GM12878 (cell line): ENCODE measurements at regions not wholly inside any gene's neighbourhood (a gene's known extent, or its start where the extent isn't known, plus 50 kb on each side); places are given as distances from the start of the nearest gene placed in this dataset.

Experiments used
- ATAC-seq: fragments of 200-7000 bp; cut with Tn5 transposase; 3 replicates; pipeline ENCODE4 v1.9.1; 2020; ENCODE audit warnings: mild to moderate bottlenecking, moderate library complexity
- BruUV-seq: library from RNA; stranded (reverse); fragments of 400-500 nt; replicated peaks from 2 replicates; lab custom pipeline; 2021; lab: Mats Ljungman, UMichigan
- CTCF ChIA-PET: fragments of 300-600 bp; sonication (Branson Sonifier 250); formaldehyde crosslinking; extraction: SDS; loops from one replicate; lab custom pipeline; 2021; ENCODE audit warnings: inconsistent platforms; lab: Yijun Ruan, JAX
- POLR2A ChIA-PET: fragments of 350-600 bp; formaldehyde crosslinking; extraction: SDS; loops from one replicate; lab custom pipeline; 2021; ENCODE audit warnings: inconsistent platforms; lab: Charles Lee
- RAD21 ChIA-PET: fragments of 300-600 bp; sonication (Branson Sonifier 250); formaldehyde crosslinking; loops from one replicate; lab custom pipeline; 2023; ENCODE audit warnings: antibody characterized with exemption; ENCODE audit not compliant: unreplicated experiment; lab: Charles Lee
- SMC1A ChIA-PET: fragments of 300-600 bp; sonication (Branson Sonifier 250); formaldehyde crosslinking; loops from one replicate; lab custom pipeline; 2023; ENCODE audit not compliant: unreplicated experiment, uncharacterized antibody; lab: Charles Lee
- DNase-seq: peaks from one replicate; pipeline ENCODE4 v3.0.0-alpha.2; 2011; ENCODE audit warnings: low read depth, low spot score
- FAIRE-seq: peaks from 3 replicates; lab custom pipeline; 2011; peaks lifted over from hg19 to GRCh38; lab: Jason Lieb, UNC
- H2AFZ ChIP-seq: 2 replicates; pipeline ENCODE4 v1.6.0; 2011; ENCODE audit warnings: low read depth, low read length, control low read depth; ENCODE audit not compliant: control insufficient read depth
- H3K27ac ChIP-seq: 2 replicates; pipeline ENCODE4 v1.5.1; 2011; ENCODE audit warnings: control low read depth; ENCODE audit not compliant: control insufficient read depth, insufficient read depth
- H3K27me3 ChIP-seq, 2 experiments: replicated peaks in 1 of 2; 2 replicates each; pipeline versions ENCODE4 v1.6.0 to v1.6.1; 2011; ENCODE audit warnings: low read length in 1 of 2; ENCODE audit not compliant: control insufficient read depth in 2 of 2, insufficient read depth in 2 of 2
- H3K36me3 ChIP-seq, 2 experiments: 2 replicates each; pipeline ENCODE4 v1.5.1; 2011; ENCODE audit warnings: low read length in 1 of 2; ENCODE audit not compliant: control insufficient read depth in 2 of 2, insufficient read depth in 2 of 2
- H3K4me1 ChIP-seq: 2 replicates; pipeline ENCODE4 v1.6.1; 2011; ENCODE audit warnings: mild to moderate bottlenecking, low read length, moderate library complexity, mixed read lengths; ENCODE audit not compliant: control insufficient read depth, insufficient read depth
- H3K4me2 ChIP-seq: 2 replicates; pipeline ENCODE4 v1.6.0; 2011; ENCODE audit warnings: control low read depth; ENCODE audit not compliant: control insufficient read depth, insufficient read depth
- H3K4me3 ChIP-seq: fragments of 200-600 bp; sonication (generic); 2 replicates; pipeline ENCODE4 v1.5.1; 2016
- H3K79me2 ChIP-seq: 2 replicates; pipeline ENCODE4 v1.6.0; 2011; ENCODE audit warnings: low read length; ENCODE audit not compliant: control insufficient read depth, insufficient read depth
- H3K9ac ChIP-seq: 2 replicates; pipeline ENCODE4 v1.8.0; 2011; ENCODE audit warnings: low read length, control low read depth, mixed read lengths; ENCODE audit not compliant: control insufficient read depth, insufficient read depth
- H3K9me3 ChIP-seq: replicated peaks from 3 replicates; pipeline ENCODE4 v1.5.1; 2011; ENCODE audit warnings: mild to moderate bottlenecking, low read length; ENCODE audit not compliant: control insufficient read depth, insufficient read depth
- H4K20me1 ChIP-seq: 2 replicates; pipeline ENCODE4 v1.6.0; 2011; ENCODE audit not compliant: control insufficient read depth, insufficient read depth
- BHLHE40 ChIP-seq, 2 experiments: fragments of 450-650 bp in 1 of 2; IDR thresholded peaks; 2 replicates each; pipeline ENCODE4 v1.6.1; 2011 to 2017; ENCODE audit warnings: low read depth in 2 of 2, borderline replicate concordance in 1 of 2, improper control_type of control experiment in 1 of 2, low read length in 1 of 2, mild to moderate bottlenecking in 1 of 2
- FOXK2 ChIP-seq: fragments of 450-650 bp; IDR thresholded peaks from 2 replicates; pipeline ENCODE4 v1.6.1; 2017; ENCODE audit warnings: mild to moderate bottlenecking, moderate library complexity
- FOXM1 ChIP-seq: IDR thresholded peaks from 2 replicates; pipeline ENCODE4 v1.6.1; 2012; ENCODE audit warnings: low read depth, mild to moderate bottlenecking, inconsistent platforms, low read length, moderate library complexity
- SMC3 ChIP-seq: IDR thresholded peaks from 2 replicates; pipeline ENCODE4 v1.6.1; 2011; ENCODE audit warnings: low read length, improper control_type of control experiment, borderline replicate concordance
- SUPT20H ChIP-seq: IDR thresholded peaks from 2 replicates; pipeline ENCODE4 v1.6.1; 2011; ENCODE audit warnings: low read depth, mild to moderate bottlenecking, low read length, moderate library complexity, borderline replicate concordance; ENCODE audit not compliant: control insufficient read depth
- ZNF217 ChIP-seq: fragments of 450-650 bp; IDR thresholded peaks from 2 replicates; pipeline ENCODE4 v1.6.1; 2017; ENCODE audit warnings: antibody characterized with exemption, mild to moderate bottlenecking
- WGBS: methylation state at CpG from one replicate; pipeline ENCODE4 v1.1.6; 2016; ENCODE audit warnings: low lambda C conversion rate; ENCODE audit not compliant: insufficient replicate concordance, insufficient coverage; ENCODE audit errors: missing lambda C conversion rate; 5-methylcytosine and 5-hydroxymethylcytosine counted together
- in situ Hi-C: fragments of 300-500 bp; cut with MboI; formaldehyde crosslinking; loops from 9 replicates; pipeline ENCODE4 v1.14.3; 2018; ENCODE audit warnings: mixed read lengths
- intact Hi-C: fragments of 100-400 bp; cut with micrococcal nuclease; formaldehyde crosslinking; loops from one replicate; pipeline ENCODE4 v1.14.2; 2022; ENCODE audit not compliant: unreplicated experiment
- TF ChIP-seq, protein P1 (sequence below): fragments of 450-650 bp; IDR thresholded peaks from 2 replicates; pipeline ENCODE4 v1.6.1; 2016; ENCODE audit warnings: mild to moderate bottlenecking, moderate library complexity, borderline replicate concordance
- TF ChIP-seq, protein P2 (sequence below): fragments of 450-650 bp; IDR thresholded peaks from 2 replicates; pipeline ENCODE4 v1.6.1; 2016; ENCODE audit warnings: mild to moderate bottlenecking

DNA sequence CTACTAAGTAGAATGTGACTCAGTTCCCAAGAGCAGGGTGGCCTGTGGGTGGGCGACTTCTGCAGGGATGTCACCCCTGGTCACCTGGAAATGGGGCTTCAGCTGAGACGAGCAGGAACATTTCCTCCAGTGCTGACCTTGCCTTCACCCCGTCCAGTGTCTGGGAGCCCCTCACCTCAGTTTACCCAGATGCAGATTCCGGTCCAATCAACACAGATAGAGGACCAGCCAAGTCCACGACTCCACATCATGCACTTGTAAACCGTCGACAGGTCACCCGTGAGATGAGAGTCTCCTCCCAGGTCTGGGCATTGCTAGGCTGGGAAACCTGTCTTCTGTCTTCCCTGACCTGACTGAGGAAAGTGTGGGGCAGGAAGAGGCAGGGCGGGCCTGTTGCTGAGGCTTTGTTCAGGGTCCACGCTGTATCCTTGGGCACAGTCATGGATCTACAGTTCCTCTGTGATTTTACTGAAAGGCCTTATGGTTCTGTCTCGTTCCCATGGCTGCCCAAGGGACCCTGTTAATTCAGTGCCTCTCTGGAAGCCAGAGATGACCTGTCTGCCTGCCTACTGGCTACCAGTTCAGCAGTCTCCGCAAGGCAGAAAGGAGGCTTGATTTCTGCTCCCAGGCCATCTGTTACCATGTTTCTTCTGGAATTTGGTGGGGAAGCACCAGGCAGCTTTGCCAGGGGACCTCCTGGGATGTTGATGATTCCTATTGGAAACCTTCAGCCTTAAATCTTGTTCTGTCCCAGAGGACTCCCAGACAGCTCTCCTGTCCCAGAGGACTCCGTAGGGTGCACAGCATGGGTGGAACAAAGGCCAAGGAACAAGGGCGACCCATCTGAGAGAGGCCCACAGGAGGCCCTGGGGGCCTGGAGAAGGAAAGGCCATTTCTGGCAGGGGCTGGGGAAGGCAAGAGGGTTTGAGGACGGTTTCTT lies 288.5 kb upstream of the RTL1 start:
- ChIA-PET CTCF (interaction anchor here (0.6 to 0.7 kb wide), 2 partner anchors 197 to 531 kb away, joined by 3 read pairs; no protein-coding TSS in a partner anchor), POLR2A (no interaction called here), SMC1A (no interaction called here), RAD21 (no interaction called here)
- Histone ChIP-seq H3K79me2 (no peaks in the 10 kb centered on the region), H3K9ac (no peak overlapping the region), H3K4me2 (no peak overlapping the region), H3K4me1 (no peaks in the 10 kb centered on the region), H3K9me3 (no peaks in the 10 kb centered on the region), H2AFZ (no peak overlapping the region), H3K4me3 (no peak overlapping the region), H3K36me3 (no peaks in the 10 kb centered on the region), H3K27me3 (no peaks in the 10 kb centered on the region), H4K20me1 (no peaks in the 10 kb centered on the region), H3K27ac (no peak overlapping the region)
- no peak for DNase-seq
- in situ Hi-C loops = no loop called here
- no TSS peak for BruUV-seq
- no peak for ATAC-seq
- TF ChIP-seq SMC3 (no peak), BHLHE40 (IDR thresholded peaks at IDR 0.05; ENCODE audit: borderline replicate concordance in 1 of 2, low read depth in 2 of 2, low read length in 1 of 2) (no peak), SUPT20H (no peak), FOXK2 (no peak), ZNF217 (no peak), FOXM1 (no peak)
- TF ChIP-seq, protein P1, sequence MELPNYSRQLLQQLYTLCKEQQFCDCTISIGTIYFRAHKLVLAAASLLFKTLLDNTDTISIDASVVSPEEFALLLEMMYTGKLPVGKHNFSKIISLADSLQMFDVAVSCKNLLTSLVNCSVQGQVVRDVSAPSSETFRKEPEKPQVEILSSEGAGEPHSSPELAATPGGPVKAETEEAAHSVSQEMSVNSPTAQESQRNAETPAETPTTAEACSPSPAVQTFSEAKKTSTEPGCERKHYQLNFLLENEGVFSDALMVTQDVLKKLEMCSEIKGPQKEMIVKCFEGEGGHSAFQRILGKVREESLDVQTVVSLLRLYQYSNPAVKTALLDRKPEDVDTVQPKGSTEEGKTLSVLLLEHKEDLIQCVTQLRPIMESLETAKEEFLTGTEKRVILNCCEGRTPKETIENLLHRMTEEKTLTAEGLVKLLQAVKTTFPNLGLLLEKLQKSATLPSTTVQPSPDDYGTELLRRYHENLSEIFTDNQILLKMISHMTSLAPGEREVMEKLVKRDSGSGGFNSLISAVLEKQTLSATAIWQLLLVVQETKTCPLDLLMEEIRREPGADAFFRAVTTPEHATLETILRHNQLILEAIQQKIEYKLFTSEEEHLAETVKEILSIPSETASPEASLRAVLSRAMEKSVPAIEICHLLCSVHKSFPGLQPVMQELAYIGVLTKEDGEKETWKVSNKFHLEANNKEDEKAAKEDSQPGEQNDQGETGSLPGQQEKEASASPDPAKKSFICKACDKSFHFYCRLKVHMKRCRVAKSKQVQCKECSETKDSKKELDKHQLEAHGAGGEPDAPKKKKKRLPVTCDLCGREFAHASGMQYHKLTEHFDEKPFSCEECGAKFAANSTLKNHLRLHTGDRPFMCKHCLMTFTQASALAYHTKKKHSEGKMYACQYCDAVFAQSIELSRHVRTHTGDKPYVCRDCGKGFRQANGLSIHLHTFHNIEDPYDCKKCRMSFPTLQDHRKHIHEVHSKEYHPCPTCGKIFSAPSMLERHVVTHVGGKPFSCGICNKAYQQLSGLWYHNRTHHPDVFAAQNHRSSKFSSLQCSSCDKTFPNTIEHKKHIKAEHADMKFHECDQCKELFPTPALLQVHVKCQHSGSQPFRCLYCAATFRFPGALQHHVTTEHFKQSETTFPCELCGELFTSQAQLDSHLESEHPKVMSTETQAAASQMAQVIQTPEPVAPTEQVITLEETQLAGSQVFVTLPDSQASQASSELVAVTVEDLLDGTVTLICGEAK = no peak
- TF ChIP-seq, protein P2, sequence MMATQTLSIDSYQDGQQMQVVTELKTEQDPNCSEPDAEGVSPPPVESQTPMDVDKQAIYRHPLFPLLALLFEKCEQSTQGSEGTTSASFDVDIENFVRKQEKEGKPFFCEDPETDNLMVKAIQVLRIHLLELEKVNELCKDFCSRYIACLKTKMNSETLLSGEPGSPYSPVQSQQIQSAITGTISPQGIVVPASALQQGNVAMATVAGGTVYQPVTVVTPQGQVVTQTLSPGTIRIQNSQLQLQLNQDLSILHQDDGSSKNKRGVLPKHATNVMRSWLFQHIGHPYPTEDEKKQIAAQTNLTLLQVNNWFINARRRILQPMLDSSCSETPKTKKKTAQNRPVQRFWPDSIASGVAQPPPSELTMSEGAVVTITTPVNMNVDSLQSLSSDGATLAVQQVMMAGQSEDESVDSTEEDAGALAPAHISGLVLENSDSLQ = no peak
- no peak for FAIRE-seq
- intact Hi-C loops = no loop called here
- 15% methylated on average over 15 of the region's 15 CpGs for WGBS
